HG02642 (cell line): ENCODE measurements at regions not wholly inside any gene's neighbourhood (a gene's known extent, or its start where the extent isn't known, plus 50 kb on each side); places are given as distances from the start of the nearest gene placed in this dataset.

Experiments used
- ATAC-seq: cut with Tn5 transposase; IDR thresholded peaks from one replicate; pipeline ENCODE4 v1.9.1; 2021; ENCODE audit warnings: mild to moderate bottlenecking; ENCODE audit not compliant: unreplicated experiment, poor library complexity

DNA sequence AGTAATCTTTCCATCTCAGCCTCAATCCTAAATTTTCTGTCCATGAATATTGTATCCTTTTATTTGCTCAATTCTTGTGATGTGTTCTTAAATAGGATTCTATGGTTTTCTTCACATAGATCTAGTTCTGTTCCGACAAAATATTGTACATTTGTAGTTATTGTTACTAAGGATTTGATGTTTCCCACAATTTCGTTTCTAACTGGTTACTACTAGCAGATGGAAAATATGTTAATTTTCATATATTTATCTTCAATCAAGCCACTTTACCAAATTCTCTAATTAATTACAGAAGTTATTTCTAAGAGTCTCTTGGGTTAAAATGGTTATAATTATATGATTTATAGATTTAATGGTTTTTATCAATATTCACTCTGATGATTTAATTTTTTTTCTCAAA lies 60.3 kb downstream of the SEC61B start:
- ATAC-seq, result no peak

DNA sequence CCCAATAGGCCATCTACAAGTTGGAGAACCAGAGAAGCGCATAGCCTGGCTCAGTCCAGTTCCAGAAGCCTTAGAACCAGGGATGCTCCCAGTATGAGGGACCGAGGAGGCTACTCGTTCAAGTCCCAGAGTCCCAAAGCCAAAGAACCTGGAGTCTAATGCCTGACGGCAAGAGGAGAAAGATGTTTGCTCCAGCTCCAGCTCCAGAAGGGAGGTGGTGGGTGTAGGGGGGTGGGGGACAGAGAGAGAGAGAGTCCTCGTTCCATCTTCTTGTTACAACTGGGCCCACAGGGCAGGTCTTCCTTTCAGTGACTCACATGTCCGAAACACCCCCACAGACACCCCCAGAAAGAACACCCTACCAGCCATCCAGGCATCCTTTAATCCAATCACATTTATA lies 63.9 kb downstream of the SEC61B start:
- ATAC-seq, result no peak

DNA sequence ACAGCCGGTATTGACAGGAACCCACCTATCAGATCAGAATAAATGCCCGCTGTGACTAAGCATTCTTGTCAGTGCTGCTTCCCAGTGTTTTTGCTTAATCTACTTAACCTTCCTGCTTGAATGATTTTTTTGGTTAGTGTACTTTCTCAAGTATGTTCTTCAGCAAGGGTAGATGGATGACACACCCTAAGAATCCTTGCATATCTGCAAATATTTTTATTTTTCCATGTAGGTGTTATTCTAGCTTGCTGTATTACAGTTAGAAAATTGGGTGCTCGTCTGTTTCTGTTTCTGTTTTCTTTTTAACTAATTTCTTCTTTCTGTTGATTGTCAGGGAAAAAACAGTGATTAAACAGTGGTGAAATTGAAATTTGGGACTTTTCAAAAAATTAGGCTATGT lies 64.5 kb downstream of the SEC61B start:
- no peak for ATAC-seq

DNA sequence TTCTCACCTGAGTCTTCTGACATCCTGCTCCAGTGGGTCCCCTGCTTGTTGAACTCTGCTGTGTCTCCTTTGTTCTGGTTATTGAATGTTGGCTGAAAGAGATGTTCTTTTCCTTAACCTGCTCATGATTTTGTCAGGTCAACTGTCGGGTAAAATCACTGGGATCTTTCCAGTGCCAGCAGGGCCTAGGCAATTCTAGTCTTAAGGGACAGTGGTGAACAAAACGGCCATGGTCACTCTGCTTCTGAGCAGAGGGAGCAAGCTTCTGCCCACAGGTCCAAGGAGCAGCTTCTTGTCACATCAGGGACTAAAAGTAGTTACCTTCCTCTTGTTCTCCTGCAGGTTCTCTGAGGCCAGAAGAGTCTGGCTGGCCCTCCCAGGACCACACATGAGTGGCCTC lies 65.6 kb downstream of the SEC61B start:
- no peak for ATAC-seq

DNA sequence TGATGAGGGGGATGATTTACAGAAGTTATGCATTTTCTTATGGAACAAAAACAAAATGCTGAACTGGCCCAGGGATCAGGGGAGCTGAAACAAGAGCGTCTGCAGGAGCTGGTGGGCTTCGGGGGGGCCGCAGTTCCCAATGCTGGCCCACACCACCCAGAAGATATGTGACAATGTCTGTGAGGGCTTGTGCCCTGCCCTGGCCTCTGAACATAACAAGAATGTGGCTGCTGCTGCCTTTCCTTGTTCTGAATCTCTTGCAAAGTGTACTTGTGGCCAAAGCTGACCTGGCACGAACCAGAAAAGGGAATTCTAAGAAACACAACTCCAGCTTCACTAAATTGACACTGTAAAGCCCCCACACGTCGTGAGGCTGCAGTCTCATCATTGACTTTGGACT lies 66.7 kb downstream of the SEC61B start:
- no peak for ATAC-seq

DNA sequence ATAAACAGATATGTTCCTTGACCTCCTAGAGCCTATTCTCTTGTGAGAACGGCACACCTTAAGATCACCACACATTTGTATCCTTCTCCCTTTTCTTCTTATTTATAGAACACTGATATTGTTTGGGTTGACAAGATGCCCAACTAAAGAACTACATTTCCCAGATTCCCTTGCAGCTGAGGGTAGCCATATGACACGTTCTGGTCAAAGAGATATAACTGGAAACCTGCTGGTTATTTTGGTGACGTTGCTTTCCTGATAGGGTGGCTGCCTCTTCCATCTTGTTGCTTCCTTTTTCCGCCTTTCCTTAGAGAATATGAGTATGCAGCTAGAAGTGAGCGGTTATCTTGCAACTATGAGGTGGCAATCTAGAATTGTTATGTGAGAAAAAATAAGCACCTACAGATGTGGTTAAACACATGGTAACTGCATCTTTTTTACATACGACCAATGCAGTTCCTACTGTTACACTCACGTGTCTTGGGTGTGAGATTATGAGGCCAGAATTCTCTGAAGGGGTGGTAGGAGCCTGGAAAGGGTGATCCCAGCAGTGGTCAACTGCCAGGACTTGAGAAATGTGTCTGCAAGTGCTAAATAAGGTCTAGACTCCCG lies 72.9 kb downstream of the SEC61B start:
- no peak for ATAC-seq

DNA sequence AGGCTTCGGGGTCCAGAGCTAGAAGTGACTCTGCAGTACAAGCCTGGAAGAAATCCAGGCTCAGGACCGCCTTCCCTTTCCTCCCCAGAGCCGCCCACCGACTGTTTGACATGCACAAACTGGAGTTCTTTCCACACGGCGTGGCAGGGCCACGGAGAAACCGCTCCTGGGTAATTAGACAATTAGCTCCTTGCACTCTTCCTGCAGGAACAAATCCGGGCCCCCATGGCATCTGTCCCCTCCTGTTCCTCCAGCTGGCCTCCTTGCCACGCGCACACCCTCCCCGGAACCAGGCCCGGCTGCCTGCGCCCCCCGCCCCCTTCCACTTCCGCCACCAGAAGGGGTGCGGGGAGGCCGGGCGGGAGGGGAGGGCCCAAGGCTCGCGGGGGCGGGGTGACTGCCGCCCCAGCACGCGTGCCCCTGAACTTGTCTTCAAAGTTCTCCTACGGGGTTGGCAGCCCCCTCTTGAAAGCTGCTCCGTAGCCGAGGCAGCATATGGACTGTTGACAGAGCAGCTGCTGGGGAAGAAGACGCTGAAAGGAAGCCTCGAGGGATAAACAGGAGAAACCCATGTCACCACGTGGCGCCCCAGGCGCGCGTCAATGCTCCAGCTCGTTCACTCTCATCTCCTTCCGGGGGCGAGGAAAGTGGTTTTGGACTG lies 74.3 kb downstream of the SEC61B start:
- no peak for ATAC-seq

DNA sequence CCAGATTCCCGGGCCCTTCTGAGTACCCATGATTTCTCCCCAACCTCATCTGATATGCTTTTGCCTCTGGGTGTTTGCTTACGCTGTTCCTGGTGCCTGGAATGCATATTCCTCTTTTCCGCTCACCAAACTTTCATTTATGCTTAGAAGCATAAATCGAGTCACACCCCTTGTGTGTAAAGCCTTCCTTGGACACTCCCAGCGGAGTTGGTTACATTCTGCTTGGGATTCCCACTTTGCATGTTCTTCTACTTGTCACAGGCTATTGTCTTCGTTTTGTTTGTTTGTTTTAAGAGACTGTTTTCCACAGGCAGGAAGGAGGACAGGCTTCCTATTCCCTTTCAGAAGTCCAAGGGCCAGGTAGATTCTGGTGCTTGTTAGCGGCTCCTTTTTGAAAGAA lies 76.5 kb downstream of the SEC61B start:
- no peak for ATAC-seq

DNA sequence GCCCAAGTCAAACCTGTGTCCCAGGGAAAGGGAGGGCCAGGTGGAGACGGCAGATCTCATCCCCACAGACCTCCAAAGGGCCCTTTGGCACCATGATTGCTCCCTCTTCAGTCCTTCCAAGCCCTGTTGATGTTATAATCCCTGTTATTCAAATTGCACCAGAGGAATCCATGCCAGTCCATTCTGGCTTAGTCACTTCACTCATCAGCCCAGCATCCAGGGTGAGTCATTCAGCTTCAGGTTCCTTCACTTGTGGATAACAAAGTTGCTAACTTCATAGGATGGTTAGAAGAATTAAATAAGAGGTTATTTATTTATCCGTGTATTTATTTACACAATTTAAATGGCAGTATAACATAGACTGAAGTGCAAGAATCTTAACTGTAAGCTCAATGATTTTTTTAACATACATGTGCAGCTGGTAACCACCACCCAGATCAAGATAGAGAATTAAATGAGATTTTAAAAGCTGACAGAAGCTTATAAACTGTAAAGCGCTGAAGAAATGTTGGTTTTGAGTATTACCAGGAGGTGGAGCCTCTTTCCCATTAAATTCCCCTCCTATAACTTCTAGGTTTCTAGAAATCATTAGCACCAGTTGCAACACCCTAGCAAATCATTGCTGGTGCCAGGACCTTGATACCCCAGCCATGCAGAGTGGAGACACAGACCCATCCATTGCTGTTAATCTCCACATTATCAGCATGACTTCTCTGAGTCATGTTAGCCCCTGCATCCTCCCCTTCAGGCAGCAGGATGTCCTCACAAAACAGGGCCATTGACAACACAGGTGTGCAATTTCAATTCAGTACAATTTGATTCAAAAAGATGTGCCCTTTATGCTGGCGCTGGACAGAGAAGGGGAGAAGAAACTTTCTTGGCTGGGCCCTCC lies 77.4 kb downstream of the SEC61B start:
- no peak for ATAC-seq

DNA sequence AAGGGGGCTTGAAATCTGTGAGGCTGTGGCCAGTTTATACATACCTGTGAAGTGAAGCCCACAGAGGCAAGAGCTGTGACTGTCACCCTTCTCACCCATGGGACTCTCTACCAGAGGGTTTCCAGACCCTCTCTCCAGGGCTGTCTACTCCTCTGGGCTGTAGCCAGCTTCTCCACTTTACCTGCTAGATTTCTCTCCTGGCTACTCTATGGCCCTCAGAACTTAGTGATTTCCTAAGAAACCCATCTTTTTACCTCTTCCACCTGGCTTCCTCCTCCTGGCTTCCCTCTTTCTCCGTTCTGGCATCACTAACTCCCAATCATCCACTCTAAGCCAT lies 78.0 kb downstream of the SEC61B start:
- ATAC-seq, result no peak

DNA sequence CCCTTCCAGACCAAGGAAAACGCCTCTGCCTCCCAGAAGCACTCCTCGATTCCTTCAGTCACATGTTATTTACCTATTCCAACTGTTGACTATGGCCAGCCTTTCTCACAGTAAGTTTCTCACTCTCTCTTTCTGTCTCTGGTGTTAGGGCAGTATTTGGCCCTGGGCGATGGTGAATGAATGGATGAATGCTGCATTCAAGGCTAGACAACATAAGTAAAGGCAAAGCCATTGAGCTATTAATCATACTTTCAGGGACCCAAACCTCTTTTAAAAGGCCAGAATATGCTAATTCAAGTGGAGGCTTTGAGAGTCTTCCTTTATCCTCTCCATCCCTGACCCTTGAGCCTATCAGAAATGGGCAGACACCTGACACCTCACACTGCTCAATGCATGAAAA lies 78.5 kb downstream of the SEC61B start:
- no peak for ATAC-seq

DNA sequence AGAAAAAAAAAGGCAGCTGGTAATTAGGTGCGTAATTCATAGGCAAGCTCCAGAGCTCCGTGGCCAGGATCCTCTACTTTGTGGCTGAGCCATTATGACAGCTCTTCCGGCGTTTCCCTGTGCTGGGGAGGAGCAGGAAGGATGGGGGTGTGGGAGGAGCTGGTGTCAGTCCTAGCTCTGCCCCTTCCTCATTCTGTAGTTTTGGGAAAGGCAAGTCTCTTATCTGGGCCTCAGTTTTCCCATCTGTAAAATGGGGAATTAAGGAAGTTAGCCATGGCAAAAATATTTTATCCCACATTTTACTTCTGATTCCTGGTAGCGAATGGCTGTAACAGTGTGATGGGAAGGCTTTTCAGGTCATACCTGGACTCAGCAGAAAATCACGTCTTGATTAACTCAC lies 81.1 kb downstream of the SEC61B start:
- no peak for ATAC-seq

DNA sequence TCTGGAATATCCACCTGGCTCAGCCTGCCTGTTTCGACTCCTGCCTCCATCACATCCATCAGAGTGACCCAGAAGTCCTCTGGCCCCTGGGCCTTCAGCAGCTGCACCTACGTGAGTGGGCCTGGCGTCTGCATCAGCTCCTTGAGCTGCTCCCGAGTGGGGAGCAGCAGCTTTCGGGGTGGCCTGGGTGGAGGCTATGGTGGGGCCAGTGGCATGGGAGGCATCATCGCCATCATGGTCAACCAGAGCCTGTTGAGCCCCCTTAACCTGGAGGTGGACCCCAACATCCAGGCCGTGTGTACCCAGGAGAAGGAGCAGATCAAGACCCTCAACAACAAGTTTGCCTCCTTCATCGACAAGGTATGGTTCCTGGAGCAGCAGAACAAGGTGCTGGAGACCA lies 83.0 kb downstream of the SEC61B start:
- ATAC-seq, result no peak

DNA sequence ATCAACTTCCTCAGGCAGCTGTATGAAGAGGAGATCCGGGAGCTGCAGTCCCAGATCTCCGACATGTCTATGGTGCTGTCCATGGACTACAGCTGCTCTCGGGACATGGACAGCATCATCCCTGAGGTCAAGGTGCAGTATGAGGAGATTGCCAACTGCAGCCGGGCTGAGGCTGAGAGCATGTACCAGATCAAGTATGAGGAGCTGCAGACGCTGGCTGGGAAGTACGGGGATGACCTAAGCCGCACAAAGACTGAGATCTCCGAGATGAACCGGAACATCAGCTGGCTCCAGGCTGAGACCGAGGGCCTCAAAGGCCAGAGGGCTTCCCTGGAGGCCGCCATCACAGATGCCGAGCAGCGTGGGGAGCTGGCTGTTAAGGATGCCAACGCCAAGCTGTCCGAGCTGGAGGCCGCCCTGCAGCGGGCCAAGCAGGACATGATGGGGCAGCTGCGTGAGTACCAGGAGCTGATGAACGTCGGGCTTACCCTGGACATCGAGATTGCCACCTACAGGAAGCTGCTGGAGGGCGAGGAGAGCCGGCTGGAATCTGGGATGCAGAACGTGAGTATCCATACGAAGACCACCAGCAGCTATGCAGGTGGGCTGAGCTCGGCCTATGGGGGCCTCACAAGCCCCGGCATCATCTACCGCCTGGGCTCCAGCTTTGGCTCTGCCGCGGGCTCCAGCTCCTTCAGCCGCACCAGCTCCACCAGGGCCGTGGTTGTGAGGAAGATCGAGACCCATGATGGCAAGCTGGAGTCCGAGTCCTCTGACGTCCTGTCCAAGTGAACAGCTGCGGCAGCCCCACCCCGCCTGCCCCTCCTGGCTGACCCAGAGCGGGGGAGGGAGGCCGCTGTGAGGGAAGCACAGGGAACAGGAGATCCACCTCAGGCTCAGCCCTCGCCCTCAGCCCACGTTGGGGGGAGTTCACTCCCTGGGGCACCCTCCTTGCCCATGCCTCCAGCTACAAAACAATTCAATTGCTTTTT lies 84.0 kb downstream of the SEC61B start:
- no peak for ATAC-seq

DNA sequence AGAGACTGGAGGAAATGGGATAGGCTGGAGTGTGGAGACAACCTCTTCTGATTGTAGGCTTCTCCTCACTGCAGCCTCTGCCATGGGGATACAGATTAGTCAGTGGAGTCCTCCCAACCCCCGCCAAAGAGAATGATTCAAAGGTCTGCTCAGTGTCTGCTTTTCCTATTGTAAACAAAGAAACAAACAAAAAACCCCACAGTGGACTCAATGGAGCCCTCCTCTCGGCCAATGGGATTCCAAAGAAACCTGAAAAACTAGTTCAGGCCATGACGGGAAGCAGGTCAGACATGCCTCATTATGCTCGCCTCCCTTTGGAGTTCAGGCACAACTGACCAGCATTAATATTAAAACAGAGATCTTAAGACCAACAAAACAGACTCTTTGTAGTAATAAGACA lies 85.8 kb downstream of the SEC61B start:
- no peak for ATAC-seq

DNA sequence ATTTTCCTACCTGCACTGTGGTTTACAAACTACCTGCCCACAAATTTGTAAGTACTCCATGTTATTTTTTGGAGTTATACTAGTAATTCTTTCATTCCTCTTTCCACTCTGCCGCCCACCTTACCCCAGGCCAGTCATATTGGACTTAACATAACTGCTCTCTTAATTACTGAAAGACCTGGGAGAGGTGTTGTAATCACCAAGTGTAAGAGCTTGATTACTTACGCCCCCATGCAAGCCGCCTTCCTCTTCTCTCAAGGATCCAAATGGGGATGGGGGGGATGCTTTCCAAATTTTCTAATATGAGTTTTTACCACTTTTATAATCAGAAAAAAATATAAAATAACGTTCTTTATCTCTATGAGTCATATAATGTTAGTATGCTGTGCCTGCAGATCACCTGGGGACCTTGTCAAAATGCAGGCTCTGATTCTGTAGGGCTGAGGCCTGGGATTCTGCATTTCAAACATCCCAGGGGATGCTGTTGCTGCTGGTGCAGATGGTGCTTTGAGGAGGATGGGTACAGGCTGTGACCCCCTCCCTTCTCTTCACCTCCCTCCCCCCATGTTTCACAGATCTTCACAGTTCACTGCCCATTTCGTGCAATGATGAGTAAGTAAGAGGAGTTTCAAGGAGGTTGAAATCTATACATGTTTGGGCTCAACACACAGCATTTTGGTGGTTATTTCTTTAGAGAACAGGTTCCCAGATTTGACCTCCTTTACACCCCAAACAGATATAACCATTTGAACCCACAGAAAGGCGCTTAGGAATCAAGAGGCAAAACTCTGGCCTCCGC lies 87.3 kb downstream of the SEC61B start:
- ATAC-seq, result no peak

DNA sequence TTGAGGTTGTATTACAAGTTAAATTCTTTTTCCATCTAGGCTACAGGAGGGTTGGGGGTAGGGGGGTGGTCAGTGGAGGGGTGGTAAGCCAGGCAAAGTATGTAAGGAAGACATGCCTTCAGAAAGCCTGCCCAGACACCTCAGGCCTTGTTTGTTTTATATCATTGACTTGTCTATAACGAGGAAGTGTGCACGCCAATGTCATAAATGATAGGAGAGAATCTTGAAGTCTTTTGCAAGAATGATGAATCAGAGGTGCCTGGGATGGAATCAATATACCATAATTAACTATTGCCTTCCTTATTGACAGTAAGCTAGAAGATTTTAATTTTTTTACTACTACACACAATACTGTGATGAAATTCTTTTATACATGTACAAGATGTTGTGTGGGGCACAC lies 90.7 kb downstream of the SEC61B start:
- no peak for ATAC-seq

DNA sequence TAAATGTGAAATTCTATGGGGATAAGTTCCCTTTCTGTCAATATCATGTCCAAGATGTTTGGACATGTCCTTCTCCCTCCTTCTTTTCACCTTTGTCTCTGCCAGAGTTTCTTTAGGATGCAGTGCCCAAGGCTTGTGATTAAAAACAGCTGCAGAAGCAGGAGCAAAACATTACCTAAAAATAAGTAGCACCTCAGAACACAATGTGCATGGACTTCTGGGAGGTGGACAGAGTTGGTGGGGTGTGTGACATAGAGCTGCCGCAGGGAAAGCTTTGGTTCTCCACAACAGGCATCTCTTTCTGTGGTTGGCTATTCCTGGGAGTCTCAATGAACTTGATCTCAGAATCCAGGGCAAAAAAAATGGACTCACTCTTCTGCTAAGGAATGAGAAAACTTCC lies 97.0 kb downstream of the SEC61B start:
- ATAC-seq, result no peak

DNA sequence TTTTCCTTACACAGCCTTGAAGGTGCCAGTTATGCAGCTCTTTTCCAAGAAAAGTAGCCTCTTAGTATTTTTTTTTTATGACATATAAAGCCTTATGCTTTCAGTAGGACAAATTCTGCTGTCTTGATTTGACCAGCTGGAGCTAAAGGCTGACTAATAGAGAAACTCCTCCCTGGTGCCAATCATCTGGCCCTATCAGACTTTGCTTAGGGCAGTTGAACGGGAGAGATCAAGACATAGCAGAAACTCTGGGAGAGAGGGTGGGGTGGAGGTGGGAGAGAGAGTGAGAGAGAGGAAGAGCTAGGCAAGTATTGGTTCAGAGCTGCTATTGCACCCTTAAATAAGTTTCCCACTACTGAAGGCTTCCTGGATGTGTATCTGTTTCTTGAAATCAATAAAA lies 100.2 kb downstream of the SEC61B start:
- no peak for ATAC-seq
